Erythroblast (primary cell): ENCODE measurements at regions not wholly inside any gene's neighbourhood (a gene's known extent, or its start where the extent isn't known, plus 50 kb on each side); places are given as distances from the start of the nearest gene placed in this dataset.

Experiments used
- GATA1 ChIP-seq: IDR thresholded peaks from 2 replicates; pipeline ENCODE4 v1.6.1; 2011; ENCODE audit warnings: low read depth, mild to moderate bottlenecking, control low read depth, low read length, moderate library complexity
- POLR2A ChIP-seq: IDR thresholded peaks from 2 replicates; pipeline ENCODE4 v1.6.1; 2011; ENCODE audit warnings: mild to moderate bottlenecking, low read length

- TF ChIP-seq POLR2A = no peak
- no peak for TF ChIP-seq GATA1
These were observed 203.2 kb downstream of the ANKRD60 start for GRCh38 chr20:58025233-58025632.
